Calu3 (cell line): ENCODE measurements at regions not wholly inside any gene's neighbourhood (a gene's known extent, or its start where the extent isn't known, plus 50 kb on each side); places are given as distances from the start of the nearest gene placed in this dataset.

Source experiments
- BruUV-seq: library from RNA; stranded (reverse); fragments of 400-500 nt; replicated peaks from 2 replicates; lab custom pipeline; 2021; lab: Mats Ljungman, UMichigan
- CTCF ChIA-PET: fragments of 300-600 bp; sonication (Branson Sonifier 250); formaldehyde crosslinking; loops from one replicate; lab custom pipeline; 2022; ENCODE audit warnings: antibody characterized with exemption; lab: Charles Lee
- DNase-seq: peaks from one replicate; pipeline ENCODE4 v3.0.0; 2022
- H3K27ac Mint-ChIP-seq: one replicate; pipeline ENCODE4 v1.8.0; 2022; ENCODE audit warnings: mixed read lengths; ENCODE audit not compliant: unreplicated experiment
- H3K27me3 Mint-ChIP-seq: one replicate; pipeline ENCODE4 v1.8.0; 2022; ENCODE audit warnings: mixed read lengths; ENCODE audit not compliant: unreplicated experiment
- H3K36me3 Mint-ChIP-seq: one replicate; pipeline ENCODE4 v1.8.0; 2022; ENCODE audit warnings: mild to moderate bottlenecking, moderate library complexity, mixed read lengths; ENCODE audit not compliant: insufficient read depth, unreplicated experiment
- H3K4me1 Mint-ChIP-seq: one replicate; pipeline ENCODE4 v1.8.0; 2022; ENCODE audit warnings: mild to moderate bottlenecking, low read depth, mixed read lengths; ENCODE audit not compliant: unreplicated experiment
- H3K4me3 Mint-ChIP-seq: one replicate; pipeline ENCODE4 v1.8.0; 2022; ENCODE audit warnings: mild to moderate bottlenecking, low read depth, moderate library complexity, mixed read lengths; ENCODE audit not compliant: unreplicated experiment
- H3K9me3 Mint-ChIP-seq: one replicate; pipeline ENCODE4 v1.8.0; 2022; ENCODE audit warnings: low read depth, mixed read lengths; ENCODE audit not compliant: unreplicated experiment
- CTCF ChIP-seq: fragments of 200-600 bp; IDR thresholded peaks from one replicate; pipeline ENCODE4 v1.8.0; 2022; ENCODE audit warnings: antibody characterized with exemption; ENCODE audit not compliant: unreplicated experiment
- intact Hi-C: fragments of 100-400 bp; cut with micrococcal nuclease; formaldehyde crosslinking; loops from one replicate; pipeline ENCODE4 v1.10.0; 2022; ENCODE audit not compliant: unreplicated experiment

- CTCF ChIA-PET: no interaction called here
- TF ChIP-seq CTCF: no peak
- Mint-ChIP-seq H3K27me3 (no peaks in the 10 kb centered on the region), H3K27ac (no peak overlapping the region), H3K4me1 (no peaks in the 10 kb centered on the region), H3K36me3 (no peaks in the 10 kb centered on the region), H3K9me3 (peaks cover 8% of the 10 kb centered on the region), H3K4me3 (no peak overlapping the region)
- BruUV-seq: no TSS peak
- DNase-seq: no peak
- intact Hi-C loops: no loop called here
These were observed 206.8 kb upstream of the KLHL4 start for GRCh38 chrX:87310780-87311179.

GRCh38 chrX:87327267-87327666, 190.3 kb upstream of the KLHL4 start:
- H3K27me3 Mint-ChIP-seq: no peaks in the 10 kb centered on the region
- no peak overlapping the region for H3K4me3 Mint-ChIP-seq
- H3K4me1 Mint-ChIP-seq: no peaks in the 10 kb centered on the region
- no peak for TF ChIP-seq CTCF
- intact Hi-C loops: no loop called here
- no peaks in the 10 kb centered on the region for H3K36me3 Mint-ChIP-seq
- H3K27ac Mint-ChIP-seq: no peak overlapping the region
- CTCF ChIA-PET: no interaction called here
- BruUV-seq: no TSS peak
- DNase-seq: no peak
- peaks cover 5% of the 10 kb centered on the region for H3K9me3 Mint-ChIP-seq

- H3K36me3 Mint-ChIP-seq: no peaks in the 10 kb centered on the region
- intact Hi-C loops: no loop called here
- no TSS peak for BruUV-seq
- no peak overlapping the region for H3K4me3 Mint-ChIP-seq
- CTCF ChIA-PET: no interaction called here
- H3K9me3 Mint-ChIP-seq: no peaks in the 10 kb centered on the region
- no peak overlapping the region for H3K27ac Mint-ChIP-seq
- no peaks in the 10 kb centered on the region for H3K27me3 Mint-ChIP-seq
- no peak for TF ChIP-seq CTCF
- DNase-seq: no peak
- no peaks in the 10 kb centered on the region for H3K4me1 Mint-ChIP-seq
These were observed 180.3 kb upstream of the KLHL4 start for GRCh38 chrX:87337267-87337666.

- Mint-ChIP-seq H3K27me3 (no peaks in the 10 kb centered on the region), H3K4me1 (no peaks in the 10 kb centered on the region), H3K27ac (no peak overlapping the region), H3K4me3 (no peak overlapping the region), H3K36me3 (no peaks in the 10 kb centered on the region), H3K9me3 (peaks cover 7% of the 10 kb centered on the region)
- CTCF ChIA-PET: no interaction called here
- intact Hi-C loops: loop anchor here (1.0 kb wide), 1 partner anchor 326 kb away; no protein-coding TSS in a partner anchor
- BruUV-seq: no TSS peak
- no peak for TF ChIP-seq CTCF
- no peak for DNase-seq
These were observed 179.1 kb upstream of the KLHL4 start for GRCh38 chrX:87338510-87338909.
